ENCODE measurements at regions not wholly inside any gene's neighbourhood (a gene's known extent, or its start where the extent isn't known, plus 50 kb on each side); places are given as distances from the start of the nearest gene placed in this dataset.

DNA sequence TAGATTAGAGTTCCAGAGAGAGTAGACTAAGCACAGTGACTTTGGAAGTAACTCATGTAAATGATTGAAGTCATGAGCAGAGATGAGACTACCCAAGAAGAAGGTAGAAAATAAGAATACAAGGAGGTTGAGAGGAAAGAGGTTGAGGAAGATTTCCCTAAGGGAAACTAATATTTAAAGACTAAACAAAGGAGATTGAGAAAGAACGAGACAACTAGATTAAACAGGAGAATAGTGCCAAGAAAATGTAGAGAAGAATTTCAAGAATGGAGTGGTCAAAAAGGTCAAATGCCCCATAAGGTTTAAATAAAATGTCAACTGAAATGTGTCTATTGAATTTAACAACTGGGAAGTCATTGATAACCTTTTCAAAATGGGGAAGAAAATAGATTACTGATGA, 59.0 kb downstream of the RPS29 start:
- no peak for DNase-seq (ENCODE audit: low read depth in 2 of 2)

DNA sequence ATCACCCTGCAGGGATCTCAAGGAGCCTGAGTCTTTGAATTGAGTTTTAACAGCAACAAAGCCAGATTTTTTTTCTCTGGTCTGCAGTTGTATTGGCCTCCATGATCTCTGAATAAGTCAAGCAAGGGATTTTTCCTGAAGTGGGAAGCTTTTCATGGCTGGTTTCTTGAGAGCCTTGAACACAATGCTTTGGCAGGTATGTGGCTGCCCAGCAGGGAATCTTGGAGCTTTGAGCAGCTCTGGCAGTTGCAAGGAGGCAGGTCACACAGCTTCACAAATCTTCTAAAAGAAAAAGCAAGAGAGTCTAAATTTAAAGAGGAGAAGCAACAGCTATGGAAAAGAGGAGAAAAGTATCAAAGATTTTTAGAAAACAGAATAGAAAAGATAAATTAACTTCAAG, 60.1 kb downstream of the RPS29 start:
- DNase-seq (ENCODE audit: low read depth in 2 of 2), result no peak

DNA sequence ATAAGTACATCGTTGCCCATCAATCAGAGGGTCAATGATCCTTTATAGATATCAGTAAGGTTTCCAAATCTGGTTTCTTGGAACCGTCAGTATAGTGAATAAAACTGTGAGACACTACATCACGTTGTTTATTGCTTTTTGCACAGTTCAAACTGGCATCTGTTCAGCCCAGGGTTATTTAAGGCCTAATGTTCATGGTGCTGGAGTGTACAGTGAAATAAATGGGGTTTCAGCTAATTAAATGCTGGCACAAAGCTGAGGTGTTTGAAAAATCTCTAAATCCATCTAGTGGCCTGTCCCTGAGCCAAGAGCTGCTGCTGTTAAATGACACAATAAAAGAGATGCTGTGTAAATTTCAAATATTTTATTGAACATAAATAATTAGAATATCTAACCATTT, 69.9 kb downstream of the RPS29 start:
- no peak for DNase-seq (ENCODE audit: low read depth in 2 of 2)

DNA sequence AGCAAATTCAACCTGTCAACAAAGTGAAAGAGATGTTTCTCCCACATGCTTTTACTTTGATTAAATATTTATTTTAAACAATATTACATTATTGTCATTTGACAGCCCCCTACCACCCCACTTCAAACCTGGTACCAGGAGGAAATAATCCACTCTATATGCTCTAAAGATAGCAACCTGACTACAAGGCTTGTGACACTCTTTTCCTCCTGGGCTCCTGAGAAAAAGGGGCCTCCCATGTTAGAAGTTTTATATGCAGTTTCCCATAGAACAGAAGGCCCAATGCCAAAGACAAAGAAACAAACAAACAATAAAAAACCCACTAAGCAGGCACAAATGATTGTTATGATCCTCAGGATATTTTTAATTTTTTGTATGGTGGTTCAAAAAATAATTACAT, 73.6 kb downstream of the RPS29 start:
- no peak for DNase-seq (ENCODE audit: low read depth in 2 of 2)

DNA sequence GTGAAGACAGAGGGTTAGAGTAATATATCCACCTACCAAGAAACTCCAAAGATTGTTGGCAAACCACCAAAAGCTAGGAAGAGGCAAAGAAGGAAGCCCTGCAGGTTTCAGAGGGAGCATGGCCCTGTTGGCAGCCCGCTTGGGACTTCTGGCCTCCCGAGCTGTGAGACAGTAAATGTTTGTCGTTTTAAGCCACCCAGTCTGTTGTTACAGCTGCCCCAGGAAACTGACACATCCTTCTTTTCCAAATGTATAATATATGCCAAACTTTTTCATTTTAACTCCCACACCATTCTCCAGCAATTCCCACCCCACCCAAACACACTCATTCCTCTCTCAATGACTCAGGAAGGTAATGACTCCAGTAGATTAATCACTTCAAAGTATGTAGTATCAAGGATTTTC, 74.0 kb downstream of the RPS29 start:
- DNase-seq (ENCODE audit: low read depth in 2 of 2), result no peak

DNA sequence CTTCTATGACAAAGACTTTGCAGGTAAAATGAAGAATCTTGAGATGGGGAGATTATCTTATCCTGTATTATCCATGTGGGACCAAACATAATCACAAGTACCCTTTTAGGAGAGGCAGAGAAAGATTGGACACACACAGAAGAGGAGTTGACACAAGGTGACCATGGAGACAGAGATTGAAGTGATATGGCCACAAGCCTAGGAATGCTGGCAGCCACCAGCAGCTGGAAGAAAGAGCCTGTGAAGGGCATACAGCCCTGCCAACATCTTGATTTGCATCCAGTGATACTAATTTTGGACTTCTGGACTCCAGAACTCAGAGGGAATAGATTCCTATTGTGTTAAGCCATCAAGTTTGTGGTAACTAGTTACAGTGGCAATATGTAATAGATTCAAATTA, 78.1 kb downstream of the RPS29 start:
- no peak for DNase-seq (ENCODE audit: low read depth in 2 of 2)

DNA sequence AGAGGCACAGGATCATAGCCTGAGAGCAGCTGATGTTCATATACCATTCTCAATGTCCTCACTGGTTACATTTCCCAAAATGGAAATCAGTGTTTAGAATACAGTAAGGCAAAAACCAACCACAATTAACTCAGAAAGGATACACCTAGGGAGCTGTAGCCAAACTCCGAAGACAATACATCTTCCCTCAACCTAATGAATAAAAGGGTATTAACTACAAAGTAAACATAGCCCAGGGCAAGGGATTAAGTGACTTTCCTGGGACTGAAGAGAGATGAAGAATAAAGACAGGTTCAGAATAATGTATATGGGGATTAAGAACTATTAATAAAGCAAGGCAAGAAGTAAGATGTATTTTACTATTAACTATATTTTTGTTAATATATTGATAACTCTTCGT, 79.5 kb downstream of the RPS29 start:
- DNase-seq (ENCODE audit: low read depth in 2 of 2), result no peak

DNA sequence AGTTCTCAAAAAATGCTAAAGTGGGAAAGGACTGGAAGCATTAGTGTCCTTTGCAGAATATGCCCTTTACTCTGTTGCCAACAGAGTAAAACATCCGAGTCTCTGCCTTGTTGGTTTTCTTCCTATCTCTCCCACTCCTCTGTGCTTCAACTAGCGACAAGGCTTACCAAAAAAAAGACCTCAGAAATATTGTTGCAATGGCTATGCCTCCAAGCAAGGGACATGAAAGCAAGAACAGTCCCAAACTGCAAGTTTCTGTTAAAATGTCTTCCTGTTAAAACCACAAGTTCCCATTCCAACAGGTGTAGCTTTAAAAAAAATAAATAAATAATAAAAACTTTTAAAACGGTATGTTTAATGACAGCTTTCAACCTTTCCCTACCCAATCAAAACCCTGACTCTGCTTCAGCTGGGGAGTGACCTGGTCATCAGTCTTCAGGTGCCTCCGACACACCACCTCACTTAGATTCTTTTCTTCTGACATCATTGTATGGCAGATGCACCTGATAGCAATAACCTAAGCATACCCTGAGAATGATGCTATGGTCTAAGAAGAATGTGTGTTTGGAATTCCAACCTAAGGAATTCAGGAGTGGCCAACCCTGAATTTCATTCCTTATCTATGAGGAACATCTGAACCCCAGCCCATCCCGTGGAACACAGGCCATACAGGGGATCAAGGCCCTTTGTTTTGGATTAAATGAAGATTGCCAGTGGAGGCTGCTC, 81.0 kb downstream of the RPS29 start:
- no peak for DNase-seq (ENCODE audit: low read depth in 2 of 2)

DNA sequence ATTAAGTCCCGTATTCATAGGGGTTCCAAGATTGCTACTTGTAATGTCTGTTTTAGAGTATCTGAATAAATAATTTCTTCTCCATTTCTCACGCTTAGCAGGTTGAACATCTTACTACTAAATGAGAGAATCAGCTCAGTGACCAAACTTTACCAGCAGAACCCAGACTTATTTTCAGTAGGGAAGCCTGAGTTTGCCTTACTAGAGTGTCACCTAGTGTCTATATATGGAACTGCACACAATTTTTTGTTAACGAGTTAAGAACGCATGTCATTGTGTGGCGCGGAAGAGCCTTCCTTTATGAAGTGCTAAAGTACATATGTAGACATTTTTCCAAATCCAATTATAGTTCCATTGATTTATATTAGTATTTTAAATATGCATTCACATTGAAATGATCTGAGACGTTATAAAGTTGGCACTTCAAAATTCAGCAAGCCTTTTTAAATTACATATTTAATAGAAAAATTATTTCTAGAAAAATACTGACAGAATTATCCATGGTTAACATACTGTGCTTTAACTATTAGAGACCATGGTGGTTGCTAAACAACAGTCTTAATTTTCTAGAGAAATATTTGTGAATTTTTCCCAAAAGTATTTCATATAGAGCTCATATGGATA, 88.3 kb downstream of the RPS29 start:
- DNase-seq (ENCODE audit: low read depth in 2 of 2), result no peak

DNA sequence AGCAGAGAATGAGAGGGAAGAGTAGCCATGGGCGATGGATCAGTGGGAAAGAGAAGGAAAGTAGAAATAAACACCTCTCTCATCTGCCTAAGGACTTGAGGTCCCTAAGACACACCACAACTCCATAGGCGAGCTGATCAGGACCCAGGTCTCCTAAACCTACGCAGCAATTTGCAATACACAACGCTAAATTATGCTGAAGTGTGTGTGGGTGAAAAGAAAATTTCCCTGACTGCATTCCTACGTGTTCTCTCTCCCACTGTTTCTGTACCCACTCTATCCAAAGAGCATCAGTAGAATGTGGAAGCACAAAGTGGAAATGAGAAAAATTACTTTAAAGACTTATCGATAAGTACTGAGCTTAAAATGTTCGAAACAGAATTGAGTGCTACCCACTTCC, 88.9 kb downstream of the RPS29 start:
- no peak for DNase-seq (ENCODE audit: low read depth in 2 of 2)

DNA sequence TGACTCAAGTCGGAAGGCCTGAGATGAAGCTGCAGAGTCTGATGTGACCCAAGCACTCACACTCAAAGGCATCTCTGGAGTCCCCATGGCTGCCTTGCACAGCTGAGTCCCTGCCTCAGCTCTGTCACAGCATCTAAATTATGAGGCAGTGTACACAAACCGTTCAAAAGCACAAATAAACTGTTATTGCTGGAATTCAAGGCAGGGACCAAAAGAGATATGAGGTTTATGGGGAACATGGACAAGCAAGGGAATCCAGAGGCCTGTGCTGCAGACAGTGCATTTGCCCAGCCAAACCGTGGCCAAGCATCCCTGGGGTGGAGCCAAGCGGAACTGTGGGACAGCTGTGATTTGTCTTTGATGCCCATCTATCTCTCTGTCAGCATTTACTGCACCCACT, 91.3 kb downstream of the RPS29 start:
- no peak for DNase-seq (ENCODE audit: low read depth in 2 of 2)

DNA sequence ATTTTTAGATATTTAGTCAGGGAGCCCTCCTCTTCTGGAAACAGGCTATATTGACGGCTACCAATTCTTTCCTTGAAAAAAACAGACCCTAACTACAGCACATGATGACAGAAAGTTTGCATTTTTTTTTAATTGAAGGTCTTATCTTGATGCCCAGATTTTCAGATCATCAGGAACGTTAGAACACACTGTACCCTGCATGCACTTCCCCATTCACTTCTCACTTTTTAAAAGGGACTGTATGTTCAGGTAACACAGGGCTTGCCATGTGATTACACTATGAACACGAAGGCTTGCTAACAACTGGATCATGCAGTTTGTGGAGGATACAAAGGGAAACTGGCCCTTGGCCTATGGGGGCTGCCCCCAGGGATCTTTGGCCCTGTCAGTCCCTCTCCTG, 92.6 kb downstream of the RPS29 start:
- DNase-seq (ENCODE audit: low read depth in 2 of 2), result no peak

DNA sequence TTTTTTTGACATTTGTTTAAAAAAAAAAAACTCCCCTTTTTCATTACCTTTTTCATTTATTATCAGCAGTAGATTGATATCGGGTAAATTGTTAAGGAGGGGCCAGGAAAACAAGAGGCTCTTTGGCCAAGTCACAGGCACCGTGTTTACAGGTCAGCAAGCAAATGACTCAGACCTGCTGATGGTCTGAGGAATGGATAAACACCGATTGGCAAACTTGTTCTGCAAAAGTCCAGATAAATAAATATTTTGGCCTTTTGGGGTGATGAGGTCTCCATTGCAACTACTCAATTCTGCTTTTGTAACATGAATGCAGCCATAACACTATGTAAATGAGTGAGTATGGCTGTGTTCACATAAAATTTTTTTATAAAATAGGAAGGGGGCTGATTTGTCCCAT, 94.0 kb downstream of the RPS29 start:
- no peak for DNase-seq (ENCODE audit: low read depth in 2 of 2)

DNA sequence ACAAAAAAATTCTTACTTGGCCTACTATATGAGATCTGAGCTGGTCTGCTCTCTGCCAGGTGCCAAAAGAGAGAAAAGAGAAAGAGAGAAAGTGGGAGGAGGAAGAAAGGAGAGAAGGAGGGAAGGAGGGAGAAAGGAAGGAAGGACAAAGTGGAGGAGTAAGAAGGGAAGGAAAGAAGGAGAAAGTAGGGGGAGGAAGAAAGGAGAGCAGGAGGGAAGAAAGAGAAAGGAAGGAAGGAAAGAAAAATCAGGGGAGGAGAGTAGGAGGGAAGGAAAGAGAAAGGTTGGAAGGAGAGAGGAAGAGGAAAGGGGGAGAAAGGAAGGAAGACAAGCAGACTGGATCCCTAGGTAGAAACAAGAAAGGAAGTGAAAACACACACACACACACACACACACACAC, 96.8 kb downstream of the RPS29 start:
- DNase-seq (ENCODE audit: low read depth in 2 of 2), result no peak

DNA sequence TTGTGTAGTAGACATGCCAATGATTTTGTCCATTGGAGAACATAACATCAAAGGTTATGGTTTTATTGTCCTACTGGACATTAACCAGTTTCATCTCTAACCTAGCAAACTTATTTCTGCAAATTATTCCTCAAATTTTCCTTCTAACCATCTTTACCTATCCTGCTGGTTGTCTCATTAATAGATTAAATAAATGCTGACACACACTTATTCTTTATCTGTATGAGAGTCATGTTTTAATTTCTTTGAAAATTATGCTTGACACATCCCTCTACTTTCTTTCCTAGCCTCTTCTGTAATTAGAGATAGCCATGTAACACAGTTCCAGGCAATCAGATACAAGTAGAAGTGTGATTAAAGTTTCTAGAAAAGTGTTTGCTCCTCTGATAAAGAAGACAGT, 98.9 kb downstream of the RPS29 start:
- DNase-seq (ENCODE audit: low read depth in 2 of 2), result no peak

DNA sequence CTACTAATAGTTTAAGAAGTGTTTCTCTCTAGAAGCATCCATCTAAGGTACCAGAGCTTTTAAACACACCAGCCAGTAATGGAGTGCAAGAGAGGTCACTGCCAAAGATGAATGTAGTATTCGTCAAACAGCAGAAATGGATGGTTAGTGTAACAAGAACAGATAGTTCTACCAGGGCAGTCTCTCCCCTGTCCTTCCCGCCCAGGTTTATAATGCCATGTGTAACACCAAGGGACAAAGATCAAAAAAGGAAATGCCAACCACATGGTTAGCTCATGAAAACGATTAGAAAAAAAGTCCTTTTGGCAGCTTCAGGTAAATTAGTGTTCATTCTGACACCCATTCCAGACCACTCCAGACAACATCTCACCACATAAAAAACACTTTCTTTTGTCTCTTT, 100.9 kb downstream of the RPS29 start:
- no peak for DNase-seq (ENCODE audit: low read depth in 2 of 2)

DNA sequence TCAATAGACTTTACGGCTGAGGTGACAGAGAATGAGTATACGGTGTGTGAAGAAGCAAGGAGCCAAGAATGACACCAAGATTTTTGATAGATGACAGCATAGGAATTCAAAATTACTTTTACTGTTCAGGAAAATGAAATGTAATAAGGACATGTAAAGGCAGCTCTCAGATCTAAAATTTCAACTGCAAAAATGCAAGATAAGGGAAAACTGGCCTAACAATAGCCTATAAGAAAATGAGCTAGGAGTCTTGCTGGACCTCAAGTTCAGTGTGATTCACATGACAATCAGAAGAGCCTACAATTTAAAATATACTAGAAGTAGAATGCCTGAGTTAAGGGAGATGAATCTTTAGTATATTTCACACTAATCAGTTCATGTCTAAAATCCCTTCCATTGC, 102.0 kb downstream of the RPS29 start:
- no peak for DNase-seq (ENCODE audit: low read depth in 2 of 2)

DNA sequence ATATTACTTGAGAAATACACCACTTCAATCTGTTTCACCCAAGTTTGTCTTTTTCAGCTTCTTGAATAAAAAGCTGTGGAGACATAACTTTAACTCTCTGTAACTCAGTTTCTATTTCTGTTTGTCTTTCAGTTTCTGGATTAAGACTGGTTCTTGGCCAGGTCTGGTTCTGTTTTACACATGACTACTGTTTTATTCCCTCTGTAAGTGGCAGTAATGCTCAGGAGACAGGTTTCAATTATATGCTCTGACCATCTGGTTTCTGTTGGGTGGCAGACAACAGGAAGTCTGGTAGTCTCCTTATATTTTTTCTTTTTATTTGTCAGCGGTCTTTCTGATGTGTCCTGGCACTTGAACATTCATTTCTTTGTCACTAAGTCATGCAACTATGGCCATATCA, 102.9 kb downstream of the RPS29 start:
- no peak for DNase-seq (ENCODE audit: low read depth in 2 of 2)

DNA sequence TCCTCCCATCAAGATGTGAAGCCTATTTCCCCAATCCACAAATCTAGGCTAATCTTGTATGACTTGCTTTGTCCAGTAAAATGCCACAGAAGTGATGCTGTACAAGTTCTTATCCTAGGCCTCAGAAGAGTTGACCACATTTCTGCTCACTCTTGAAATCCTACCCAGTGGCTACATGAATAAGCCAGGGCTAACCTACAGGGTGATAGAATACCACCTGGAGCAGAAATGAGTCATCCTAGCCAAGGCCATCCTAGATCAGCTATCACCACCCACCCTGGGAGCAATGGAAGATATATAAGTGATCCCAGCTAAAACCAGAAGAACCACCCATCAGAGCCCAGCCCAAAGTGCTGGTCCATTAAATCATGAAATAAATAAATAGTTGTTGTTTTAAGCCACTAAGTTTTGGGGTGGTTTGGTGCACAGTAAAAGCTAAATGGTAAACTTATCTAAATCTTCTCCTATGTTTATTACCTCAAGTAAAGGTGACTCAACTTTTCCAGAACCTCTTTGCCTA, 105.1 kb downstream of the RPS29 start:
- no peak for DNase-seq (ENCODE audit: low read depth in 2 of 2)

DNA sequence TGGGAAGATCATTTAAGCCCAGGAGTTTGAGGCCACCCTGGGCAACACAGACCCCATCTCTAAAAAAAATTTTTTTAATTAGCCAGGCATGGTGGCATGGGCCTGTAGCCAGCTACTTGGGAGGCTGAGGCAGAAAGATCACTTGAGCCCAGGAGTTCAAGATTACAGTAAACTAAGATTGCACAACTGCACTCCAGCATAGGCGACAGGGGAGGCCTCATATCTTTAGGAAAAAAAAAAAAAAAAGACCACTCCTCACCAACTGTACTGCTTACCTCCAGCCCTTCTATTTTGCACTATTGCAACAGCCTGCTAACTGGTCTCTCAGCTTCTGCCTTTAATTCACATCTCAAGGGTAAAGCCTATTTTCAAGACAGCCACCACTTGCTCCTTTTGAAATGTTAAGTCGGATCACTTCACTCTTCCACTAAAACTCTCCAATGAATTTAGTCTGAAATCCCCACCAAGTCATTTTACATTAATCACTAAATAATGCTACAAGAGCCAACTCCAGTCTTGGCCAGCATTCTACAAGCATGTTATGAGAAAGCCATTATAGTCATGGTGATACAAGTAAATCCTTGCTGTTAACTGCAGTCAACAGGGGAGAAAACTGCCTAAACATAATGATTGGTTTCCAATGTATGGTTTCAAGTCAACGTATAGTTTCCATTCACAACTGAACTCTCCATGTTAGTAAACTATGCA, 106.0 kb downstream of the RPS29 start:
- DNase-seq (ENCODE audit: low read depth in 2 of 2), result no peak

DNA sequence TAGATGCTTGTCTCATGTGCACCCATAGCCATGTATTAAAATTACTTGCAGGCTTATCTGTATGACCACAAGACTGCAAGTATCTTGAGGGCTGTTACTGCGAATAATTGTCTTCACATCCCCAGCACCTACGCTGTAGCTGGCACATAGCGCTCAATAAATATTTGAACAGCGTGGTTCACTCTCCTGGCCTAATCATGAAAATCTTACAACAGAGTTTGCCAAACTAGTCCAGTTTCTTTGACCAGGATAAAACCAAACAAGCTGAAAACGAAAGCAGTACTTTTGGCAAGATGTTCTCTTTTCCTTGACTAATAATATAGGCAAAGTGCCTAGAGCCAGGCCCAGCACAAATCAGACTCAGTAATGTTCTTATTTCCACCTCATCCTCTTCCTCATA, 106.7 kb downstream of the RPS29 start:
- DNase-seq (ENCODE audit: low read depth in 2 of 2), result no peak

DNA sequence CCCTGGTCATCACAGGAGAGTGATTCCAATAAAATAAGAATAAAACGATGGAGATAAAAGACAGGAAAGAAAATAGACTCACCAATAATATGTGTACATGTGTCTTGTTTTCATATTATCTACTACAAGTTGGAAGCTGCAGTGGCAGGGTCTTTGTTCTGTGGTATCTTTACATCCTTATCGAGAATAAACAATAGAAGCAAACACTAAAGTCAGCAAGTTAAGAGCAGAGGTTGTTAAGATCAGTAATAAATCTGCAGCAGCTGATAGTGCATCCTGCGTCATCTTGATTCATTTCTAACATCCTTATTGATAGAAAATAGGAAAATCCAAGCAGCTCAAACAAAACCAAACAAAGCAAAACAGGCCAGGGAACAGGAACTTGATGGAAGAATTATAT, 107.4 kb downstream of the RPS29 start:
- no peak for DNase-seq (ENCODE audit: low read depth in 2 of 2)

DNA sequence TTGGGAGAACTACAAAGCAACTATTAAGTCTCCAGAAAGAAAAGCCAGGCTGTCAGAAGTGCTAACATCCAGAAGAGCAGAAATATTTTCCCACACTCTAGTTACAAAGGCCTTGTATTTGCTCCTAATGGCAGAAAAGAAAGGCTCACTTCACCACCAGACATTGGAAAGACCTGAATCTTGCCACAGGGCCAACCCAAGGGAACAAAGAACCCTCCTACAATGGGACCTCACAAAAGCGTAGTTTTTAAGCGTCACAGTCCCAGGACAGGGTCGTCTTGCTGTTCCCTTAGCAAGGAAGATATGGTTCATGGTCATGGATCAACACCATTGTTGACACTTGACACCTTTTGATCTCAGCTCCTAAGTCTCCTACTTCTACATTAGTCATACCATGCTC, 119.1 kb downstream of the RPS29 start:
- no peak for DNase-seq (ENCODE audit: low read depth in 2 of 2)

Data from activated CD8-positive, alpha-beta memory T cell treated with anti-CD3 and anti-CD28 coated beads for 4 hours (primary cell).